GM23338 (cell line): ENCODE measurements at regions not wholly inside any gene's neighbourhood (a gene's known extent, or its start where the extent isn't known, plus 50 kb on each side); places are given as distances from the start of the nearest gene placed in this dataset.
A peak's percentile ranks its signal among the peaks of the same experiment; 100 is the strongest.

Experiments
- ATAC-seq: fragments of 200-7000 bp; cut with Tn5 transposase; 3 replicates; pipeline ENCODE4 v1.9.1; 2020
- DNase-seq: peaks from one replicate; pipeline ENCODE4 v3.0.0-alpha.2; 2015; ENCODE audit warnings: low spot score
- H2AFZ ChIP-seq: fragments of 200-600 bp; sonication (generic); 2 replicates; pipeline ENCODE4 v1.8.0; 2016; ENCODE audit warnings: antibody characterized with exemption, mild to moderate bottlenecking, moderate library complexity
- H3F3A ChIP-seq: fragments of 200-600 bp; sonication (generic); replicated peaks from 2 replicates; pipeline ENCODE4 v1.8.0; 2017; ENCODE audit warnings: antibody characterized with exemption, mixed run types, low read depth
- H3K27ac ChIP-seq: fragments of 200-600 bp; sonication (generic); 2 replicates; pipeline ENCODE4 v1.6.1; 2016; ENCODE audit warnings: low read depth
- H3K27me3 ChIP-seq: fragments of 200-600 bp; sonication (generic); 2 replicates; pipeline ENCODE4 v1.8.0; 2016; ENCODE audit warnings: mild to moderate bottlenecking, mixed run types, moderate library complexity; ENCODE audit not compliant: insufficient read depth
- H3K36me3 ChIP-seq: fragments of 200-600 bp; sonication (generic); 2 replicates; pipeline ENCODE4 v1.8.0; 2016; ENCODE audit warnings: mild to moderate bottlenecking; ENCODE audit not compliant: insufficient read depth
- H3K4me1 ChIP-seq: fragments of 200-600 bp; sonication (generic); 2 replicates; pipeline ENCODE4 v1.8.0; 2016; ENCODE audit warnings: mild to moderate bottlenecking, moderate library complexity; ENCODE audit not compliant: insufficient read depth
- H3K4me2 ChIP-seq: fragments of 200-600 bp; sonication (generic); 2 replicates; pipeline ENCODE4 v1.7.1; 2017; ENCODE audit warnings: mixed run types
- H3K4me3 ChIP-seq: fragments of 200-600 bp; sonication (generic); 2 replicates; pipeline ENCODE4 v1.6.1; 2016; ENCODE audit warnings: mixed run types
- H3K79me2 ChIP-seq: fragments of 200-600 bp; sonication (generic); replicated peaks from 2 replicates; pipeline ENCODE4 v1.8.0; 2017; ENCODE audit warnings: mild to moderate bottlenecking; ENCODE audit not compliant: insufficient read depth
- H3K9me2 ChIP-seq: fragments of 200-600 bp; sonication (generic); 2 replicates; pipeline ENCODE4 v1.8.0; 2017; ENCODE audit not compliant: insufficient read depth
- H4K20me1 ChIP-seq: fragments of 200-600 bp; sonication (generic); replicated peaks from 2 replicates; pipeline ENCODE4 v1.8.0; 2017; ENCODE audit warnings: mild to moderate bottlenecking; ENCODE audit not compliant: insufficient read depth
- H3K27ac Mint-ChIP-seq: 2 replicates; pipeline ENCODE4 v1.8.0; 2020; ENCODE audit warnings: inconsistent platforms, mild to moderate bottlenecking, moderate library complexity, mixed read lengths
- H3K27me3 Mint-ChIP-seq: 3 replicates; pipeline ENCODE4 v1.8.0; 2022; ENCODE audit warnings: low read depth, mild to moderate bottlenecking, moderate library complexity, mixed read lengths, inconsistent platforms; ENCODE audit not compliant: insufficient read depth, poor library complexity
- H3K36me3 Mint-ChIP-seq: 3 replicates; pipeline ENCODE4 v1.8.0; 2021; ENCODE audit warnings: low read depth, mild to moderate bottlenecking, inconsistent platforms, moderate library complexity, mixed read lengths
- H3K4me1 Mint-ChIP-seq: 3 replicates; pipeline ENCODE4 v1.8.0; 2020; ENCODE audit warnings: mild to moderate bottlenecking, inconsistent platforms, mixed read lengths
- H3K4me3 Mint-ChIP-seq: 3 replicates; pipeline ENCODE4 v1.8.0; 2021; ENCODE audit warnings: moderate library complexity, mild to moderate bottlenecking, inconsistent platforms, mixed read lengths
- H3K9me3 Mint-ChIP-seq: 3 replicates; pipeline ENCODE4 v1.8.0; 2020; ENCODE audit warnings: moderate library complexity, mild to moderate bottlenecking, inconsistent platforms, mixed read lengths
- CREB1 ChIP-seq: fragments of 250-450 bp; sonication (Bioruptor Pico); IDR thresholded peaks from 2 replicates; pipeline ENCODE4 v1.5.0; 2020; ENCODE audit warnings: low read depth, mild to moderate bottlenecking, moderate library complexity
- ETS1 ChIP-seq: IDR thresholded peaks from 2 replicates; pipeline ENCODE4 v1.6.1; 2016; ENCODE audit warnings: antibody characterized with exemption
- EZH2 ChIP-seq: fragments of 200-600 bp; sonication (generic); IDR thresholded peaks from one replicate; pipeline ENCODE4 v1.8.0; 2017; ENCODE audit warnings: antibody characterized with exemption, mild to moderate bottlenecking, low read depth; ENCODE audit not compliant: unreplicated experiment
- EZH2phosphoT487 ChIP-seq: fragments of 200-600 bp; sonication (generic); IDR thresholded peaks from one replicate; pipeline ENCODE4 v1.8.1; 2018; ENCODE audit warnings: antibody characterized with exemption; ENCODE audit not compliant: unreplicated experiment
- JUNB ChIP-seq: IDR thresholded peaks from one replicate; pipeline ENCODE4 v1.6.1; 2016; ENCODE audit warnings: antibody characterized with exemption; ENCODE audit not compliant: unreplicated experiment
- NANOG ChIP-seq: IDR thresholded peaks from 2 replicates; pipeline ENCODE4 v1.6.1; 2016; ENCODE audit warnings: antibody characterized with exemption, borderline replicate concordance
- POLR2AphosphoS5 ChIP-seq: IDR thresholded peaks from 2 replicates; pipeline ENCODE4 v1.6.1; 2016; ENCODE audit warnings: antibody characterized with exemption, low read depth
- REST ChIP-seq: IDR thresholded peaks from one replicate; pipeline ENCODE4 v1.6.1; 2018; ENCODE audit warnings: antibody characterized with exemption; ENCODE audit not compliant: unreplicated experiment
- STAT1 ChIP-seq: IDR thresholded peaks from one replicate; pipeline ENCODE4 v1.6.1; 2016; ENCODE audit warnings: antibody characterized with exemption; ENCODE audit not compliant: unreplicated experiment
- ZNF114 ChIP-seq: fragments of 250-450 bp; sonication (Bioruptor Pico); IDR thresholded peaks from 2 replicates; pipeline ENCODE4 v1.5.0; 2020; ENCODE audit warnings: mild to moderate bottlenecking, moderate library complexity
- ZNF331 ChIP-seq: fragments of 250-450 bp; sonication (Bioruptor Pico); IDR thresholded peaks from 2 replicates; pipeline ENCODE4 v1.5.0; 2020; ENCODE audit warnings: low read depth, mild to moderate bottlenecking, moderate library complexity
- ZNF462 ChIP-seq: fragments of 250-450 bp; sonication (Bioruptor Pico); IDR thresholded peaks from 2 replicates; pipeline ENCODE4 v1.5.0; 2020; ENCODE audit warnings: mild to moderate bottlenecking, moderate library complexity

- TF ChIP-seq ZNF331 (CRISPR knock-in tag) (no peak), NANOG (no peak), STAT1 (no peak), ZNF114 (CRISPR knock-in tag) (no peak), CREB1 (no peak), ETS1 (no peak), EZH2phosphoT487 (no peak), JUNB (no peak), POLR2AphosphoS5 (no peak)
Measured at GRCh38 chr5:163594951-163595350, 89.5 kb downstream of the MAT2B start (continued).

- H3K27ac Mint-ChIP-seq, result no peak overlapping the region
- DNase-seq (no peak), ATAC-seq (no peak)
- no peak overlapping the region for H3K4me2 ChIP-seq
- H3K36me3 ChIP-seq, result no peaks in the 10 kb centered on the region
- H3K9me3 Mint-ChIP-seq, result no peaks in the 10 kb centered on the region
- H3K4me1 Mint-ChIP-seq, result peaks cover 9% of the 10 kb centered on the region; the same call in 2 of the 3 replicates
- no peaks in the 10 kb centered on the region for H4K20me1 ChIP-seq
- H3K27me3 Mint-ChIP-seq, result no peaks in the 10 kb centered on the region
- H2AFZ ChIP-seq, result peak overlapping the region; percentile 76; the same call in 1 of the 2 replicates
- H3K27ac ChIP-seq, result no peak overlapping the region
- H3K4me3 Mint-ChIP-seq, result no peak overlapping the region
- H3K4me3 ChIP-seq, result no peak overlapping the region
- H3F3A ChIP-seq, result no peaks in the 10 kb centered on the region
- TF ChIP-seq REST (no peak), EZH2phosphoT487 (no peak), ZNF462 (no peak), CREB1 (no peak), POLR2AphosphoS5 (no peak), NANOG (no peak), EZH2 (no peak), JUNB (no peak), STAT1 (no peak)
- H3K4me1 ChIP-seq, result no peaks in the 10 kb centered on the region
- H3K79me2 ChIP-seq, result no peaks in the 10 kb centered on the region
- H3K36me3 Mint-ChIP-seq, result no peaks in the 10 kb centered on the region; the same call in 2 of the 3 replicates
- H3K9me2 ChIP-seq, result peaks cover 11% of the 10 kb centered on the region
- H3K27me3 ChIP-seq, result no peaks in the 10 kb centered on the region
Measured at GRCh38 chr5:163595932-163596607, 90.7 kb downstream of the MAT2B start.
